Activated T-cell treated with anti-CD3 and anti-CD28 coated beads for 48 hours (primary cell): ENCODE measurements at regions not wholly inside any gene's neighbourhood (a gene's known extent, or its start where the extent isn't known, plus 50 kb on each side); places are given as distances from the start of the nearest gene placed in this dataset.

ENCODE experiments used
- DNase-seq: peaks from one replicate; pipeline ENCODE4 v3.0.0-alpha.2; 2020; ENCODE audit warnings: low read depth

GRCh38 chr5:164027738-164028137 is 522.3 kb downstream of the MAT2B start:
- no peak for DNase-seq

DNA sequence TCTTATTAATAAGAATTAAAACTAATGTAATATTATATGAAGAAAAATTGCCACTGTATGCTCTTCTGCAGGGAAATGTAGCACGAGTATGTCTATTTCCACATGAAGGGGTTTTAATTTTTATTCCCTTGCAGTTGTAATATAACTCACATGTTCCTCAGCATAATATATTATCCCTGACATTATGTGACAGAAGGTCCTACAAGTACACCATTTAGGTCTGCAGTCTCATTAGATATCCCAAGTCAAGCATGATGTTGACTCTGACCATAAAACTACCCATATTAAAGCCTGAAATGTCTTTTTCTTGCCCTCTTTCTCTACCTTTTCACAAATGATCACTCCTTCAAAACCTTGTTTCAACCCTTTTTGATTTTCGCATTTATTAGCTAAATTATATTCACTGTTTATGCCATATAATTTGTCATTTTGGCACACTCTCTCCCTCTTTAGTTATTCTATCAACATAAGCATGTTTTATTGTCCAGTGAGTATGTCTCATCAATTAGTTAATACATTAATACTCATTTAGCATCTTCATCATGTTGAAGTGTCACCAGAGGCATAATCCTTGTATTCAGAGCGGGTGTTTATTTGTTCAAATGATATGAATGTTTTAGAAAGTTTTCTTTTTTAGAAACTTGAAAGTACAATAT is 532.8 kb downstream of the MAT2B start:
- no peak for DNase-seq

- DNase-seq, result no peak
These were observed 535.7 kb downstream of the MAT2B start for GRCh38 chr5:164041105-164041504.

GRCh38 chr5:164048359-164048926 is 543.0 kb downstream of the MAT2B start:
- DNase-seq, result no peak

GRCh38 chr5:164051745-164052144 is 546.3 kb downstream of the MAT2B start:
- no peak for DNase-seq

DNA sequence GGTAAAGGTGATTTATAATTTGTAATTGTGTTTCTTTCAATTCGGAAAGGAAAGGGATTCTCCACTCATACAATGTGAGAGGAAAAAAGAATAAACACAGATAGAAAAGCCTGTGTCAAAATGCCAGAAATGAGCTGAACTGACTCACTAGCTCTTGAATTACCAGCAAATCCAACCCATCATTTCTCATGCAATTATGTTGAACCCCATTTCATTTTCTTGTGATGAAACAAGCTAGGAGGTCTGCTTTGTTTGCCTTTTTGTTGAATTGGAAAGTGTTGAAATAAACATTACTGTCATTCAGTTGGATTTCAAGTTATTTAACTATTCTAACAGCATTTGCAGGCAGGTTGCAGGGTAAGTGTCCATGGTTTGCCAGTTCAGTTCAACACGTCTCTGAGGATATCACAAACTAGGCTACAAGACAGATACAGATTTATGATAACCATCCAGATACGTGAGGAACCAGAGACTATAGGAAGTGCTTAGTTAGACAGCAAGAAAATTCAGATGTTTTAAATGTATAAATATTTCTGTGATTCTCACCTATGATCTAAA is 547.2 kb downstream of the MAT2B start:
- DNase-seq, result no peak

- DNase-seq, result no peak
These were observed 547.7 kb downstream of the MAT2B start for GRCh38 chr5:164053123-164053522.

- no peak for DNase-seq
These were observed 549.0 kb downstream of the MAT2B start for GRCh38 chr5:164054461-164054860.

- DNase-seq, result no peak
These were observed 551.7 kb downstream of the MAT2B start for GRCh38 chr5:164057121-164057520.

DNA sequence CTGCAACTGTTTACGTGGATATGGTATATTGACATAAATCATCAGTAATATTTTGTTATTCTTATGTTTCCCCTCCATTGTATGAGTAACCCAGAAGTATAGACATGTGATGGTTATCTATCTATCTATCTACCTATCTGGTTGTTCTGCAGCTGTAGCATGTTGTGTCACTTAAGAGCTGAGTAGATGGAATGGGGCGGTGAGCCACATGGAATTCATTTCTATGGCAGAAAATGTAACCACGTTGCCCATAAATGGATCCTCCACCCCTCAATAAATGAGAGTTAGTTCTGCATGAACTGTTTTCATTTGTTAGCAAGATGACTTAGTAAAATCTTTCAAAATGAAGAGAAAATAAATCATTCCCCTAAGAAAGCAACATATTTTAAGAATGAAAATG is 553.2 kb downstream of the MAT2B start:
- no peak for DNase-seq

DNA sequence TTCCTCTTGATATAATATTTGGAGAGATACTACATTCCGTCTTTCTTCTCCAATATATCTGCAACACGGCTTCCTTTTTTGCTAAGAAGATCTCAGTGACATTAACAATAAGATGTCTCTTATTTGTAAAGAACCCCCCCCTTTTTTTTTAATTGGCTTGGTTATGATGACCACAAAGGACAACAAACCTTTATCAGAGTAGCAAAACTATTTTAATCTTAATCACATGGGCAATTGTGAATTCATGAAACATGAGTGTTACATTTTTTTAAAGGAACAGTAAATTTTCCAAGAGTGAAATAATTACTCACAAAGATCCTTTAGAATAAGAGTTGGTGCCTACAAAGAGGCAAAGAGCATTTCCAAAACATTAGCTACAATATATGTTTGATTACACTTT is 554.1 kb downstream of the MAT2B start:
- no peak for DNase-seq

- DNase-seq, result no peak
These were observed 555.5 kb downstream of the MAT2B start for GRCh38 chr5:164060786-164061355.

- DNase-seq, result no peak
These were observed 556.9 kb downstream of the MAT2B start for GRCh38 chr5:164062304-164062703.

- no peak for DNase-seq
These were observed 559.8 kb downstream of the MAT2B start for GRCh38 chr5:164065266-164065665.

- no peak for DNase-seq
These were observed 566.3 kb downstream of the MAT2B start for GRCh38 chr5:164071671-164072070.

GRCh38 chr5:164073081-164073480 is 567.7 kb downstream of the MAT2B start:
- DNase-seq, result no peak

GRCh38 chr5:164076556-164076955 is 571.1 kb downstream of the MAT2B start:
- no peak for DNase-seq

DNA sequence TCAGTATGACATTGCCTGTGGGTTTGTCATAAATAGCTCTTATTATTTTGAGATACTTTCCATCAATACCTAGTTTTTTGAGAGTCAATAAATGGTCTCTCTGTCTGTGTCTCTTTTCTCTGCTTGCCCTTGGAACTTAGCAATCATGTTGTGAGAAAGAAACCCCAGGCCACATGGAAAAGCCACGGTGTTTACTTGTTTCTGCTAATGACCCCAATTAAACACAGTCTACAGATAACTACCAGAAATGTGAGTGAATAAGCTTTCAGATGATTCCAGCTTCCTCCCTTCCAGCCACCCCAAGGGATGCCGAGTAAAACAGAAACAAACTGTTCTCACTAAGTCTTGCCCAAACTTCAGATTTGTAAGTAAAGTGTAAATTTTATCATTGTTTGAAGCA is 584.9 kb downstream of the MAT2B start:
- DNase-seq, result no peak

- no peak for DNase-seq
These were observed 586.4 kb downstream of the MAT2B start for GRCh38 chr5:164091836-164092235.

DNA sequence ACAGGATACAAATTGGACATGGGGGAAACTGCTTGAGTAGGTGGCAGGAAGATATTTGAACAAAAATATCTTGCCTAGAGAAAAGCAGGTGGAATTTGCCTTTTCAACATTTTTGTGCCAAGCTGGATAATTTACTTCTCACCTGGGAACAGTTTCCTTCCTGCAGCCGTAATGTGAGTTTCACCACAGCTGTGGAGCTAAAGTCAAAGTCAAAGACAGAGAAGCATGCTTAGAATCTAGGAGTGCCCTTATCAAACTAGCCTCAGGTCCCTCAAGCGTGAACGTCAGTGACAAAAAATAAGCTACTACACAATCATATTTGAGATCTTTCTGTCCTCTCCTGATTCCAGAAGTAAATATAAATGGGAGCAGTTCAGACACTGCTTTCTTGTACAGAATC is 588.9 kb downstream of the MAT2B start:
- no peak for DNase-seq

DNA sequence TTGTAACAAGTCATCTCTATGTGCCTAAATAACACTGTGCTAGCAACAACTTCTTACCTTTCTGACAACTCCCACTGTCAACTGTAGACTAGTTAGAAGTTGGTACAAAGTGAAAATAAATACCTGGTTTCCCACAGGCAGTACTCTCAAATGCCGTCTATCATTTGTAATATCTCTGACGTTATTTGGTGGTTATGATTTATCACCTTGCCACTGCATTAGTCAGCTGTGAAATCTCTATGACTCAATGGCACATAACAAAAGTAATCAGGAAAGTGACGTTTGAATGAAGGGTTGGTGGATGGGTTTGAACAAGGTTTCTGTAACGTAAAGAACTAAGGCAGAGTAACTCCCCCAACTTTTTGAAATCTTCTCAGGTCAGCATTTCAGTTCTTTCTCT is 592.3 kb downstream of the MAT2B start:
- DNase-seq, result no peak

DNA sequence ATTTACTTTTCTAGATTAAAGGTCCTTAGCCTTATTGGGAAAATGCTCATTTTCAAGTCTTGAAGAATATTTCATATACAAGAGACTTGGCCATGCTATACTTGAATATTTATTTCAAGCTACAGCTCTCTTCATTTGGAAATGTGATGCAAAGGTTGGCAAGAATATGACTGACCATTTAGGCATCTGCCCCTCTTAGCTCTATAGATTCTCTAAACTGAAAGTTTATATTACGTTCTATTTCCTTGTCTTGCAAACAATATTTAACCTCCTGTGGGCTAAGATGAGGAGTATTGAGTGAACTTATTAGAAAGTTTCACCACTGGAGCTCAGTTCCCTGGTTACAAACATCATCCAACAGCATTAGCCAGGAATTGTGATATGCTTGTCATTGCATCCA is 593.1 kb downstream of the MAT2B start:
- no peak for DNase-seq

DNA sequence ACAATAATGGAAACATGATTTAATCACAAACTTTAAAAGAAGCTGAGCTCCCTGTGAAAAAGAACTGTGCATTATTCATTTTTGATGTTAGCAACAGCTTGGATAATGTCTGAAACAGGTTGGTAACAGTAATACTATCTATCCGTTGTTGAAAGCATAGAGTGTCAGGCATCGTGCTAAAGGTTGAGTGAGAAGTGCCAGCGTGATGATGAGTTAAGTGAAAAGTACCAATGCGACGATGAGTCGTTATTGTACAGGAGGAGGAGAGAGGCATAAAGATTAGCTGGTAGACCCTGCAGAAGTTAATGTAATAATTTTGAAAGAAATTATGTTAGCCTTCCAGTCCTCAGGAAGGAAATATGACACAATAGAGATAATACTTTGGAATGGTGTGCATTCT is 593.6 kb downstream of the MAT2B start:
- no peak for DNase-seq

GRCh38 chr5:164115420-164115819 is 610.0 kb downstream of the MAT2B start:
- no peak for DNase-seq
